ENCODE measurements at regions not wholly inside any gene's neighbourhood (a gene's known extent, or its start where the extent isn't known, plus 50 kb on each side); places are given as distances from the start of the nearest gene placed in this dataset.
"Not testable (repeated sequence)": the region's sequence is repeated elsewhere in the genome, so short reads cannot be mapped to it uniquely, and the experiment has no call there.

DNA sequence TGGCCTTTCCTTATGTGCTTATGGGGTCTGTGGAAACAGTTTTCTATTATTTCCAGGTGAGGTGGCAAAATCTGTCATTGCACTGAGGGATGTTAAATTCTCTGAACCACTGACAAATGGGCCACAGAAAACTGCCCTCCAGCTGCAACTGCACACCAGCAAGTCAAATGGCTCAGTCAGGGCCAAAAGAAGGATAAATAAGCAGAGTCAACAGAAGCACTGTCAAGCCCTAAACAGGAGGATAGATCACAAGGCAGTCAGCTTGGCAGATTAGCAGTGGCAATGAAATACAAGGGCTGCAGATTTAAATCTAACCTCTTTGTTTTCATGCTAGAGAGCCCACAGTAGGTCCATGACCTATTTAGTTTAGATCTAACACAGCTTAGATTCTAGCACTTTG is 435.6 kb downstream of the ETS1 start:
- no peak for DNase-seq

- DNase-seq = no peak
These were observed 436.0 kb downstream of the ETS1 start for GRCh38 chr11:128151338-128151737.

- DNase-seq = no peak
These were observed 439.1 kb downstream of the ETS1 start for GRCh38 chr11:128148208-128148607.

- DNase-seq = no peak
These were observed 440.3 kb downstream of the ETS1 start for GRCh38 chr11:128146926-128147605.

DNA sequence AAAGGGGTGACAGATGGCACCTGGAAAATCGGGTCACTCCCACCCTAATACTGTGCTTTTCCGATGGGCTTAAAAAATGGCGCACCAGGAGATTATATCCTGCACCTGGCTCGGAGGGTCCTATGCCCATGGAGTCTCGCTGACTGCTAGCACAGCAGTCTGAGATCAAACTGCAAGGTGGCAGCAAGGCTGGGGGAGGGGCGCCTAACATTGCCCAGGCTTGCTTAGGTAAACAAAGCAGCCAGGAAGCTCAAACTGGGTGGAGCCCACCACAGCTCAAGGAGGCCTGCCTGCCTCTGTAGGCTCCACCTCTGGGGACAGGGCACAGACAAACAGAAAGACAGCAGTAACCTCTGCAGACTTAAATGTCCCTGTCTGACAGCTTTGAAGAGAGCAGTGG is 447.1 kb downstream of the ETS1 start:
- DNase-seq = not testable (repeated sequence)

GRCh38 chr11:128135451-128135850 is 451.9 kb downstream of the ETS1 start:
- DNase-seq = no peak

- DNase-seq = no peak
These were observed 453.9 kb downstream of the ETS1 start for GRCh38 chr11:128133501-128133900.

DNA sequence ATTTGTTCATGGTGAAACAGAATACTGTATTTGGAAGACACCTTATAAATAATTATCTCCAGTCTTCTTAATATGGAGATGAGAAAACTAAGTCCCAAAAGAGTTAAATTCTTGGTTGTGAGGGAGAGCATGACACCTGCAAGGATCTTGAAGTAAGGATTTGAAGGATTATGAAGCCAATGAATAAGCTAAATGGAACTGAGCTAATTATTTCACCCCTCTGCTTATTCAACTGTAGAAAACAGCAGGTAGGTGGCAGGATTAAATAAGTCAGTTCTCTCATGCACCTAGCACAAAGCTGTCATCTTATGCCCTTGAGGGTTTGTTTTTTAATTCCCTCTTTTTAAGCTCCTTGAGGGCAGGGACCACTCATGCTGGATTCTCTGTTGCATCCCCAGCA is 457.3 kb downstream of the ETS1 start:
- DNase-seq = no peak

GRCh38 chr11:128125723-128126122 is 461.6 kb downstream of the ETS1 start:
- no peak for DNase-seq

GRCh38 chr11:128116885-128117284 is 470.5 kb downstream of the ETS1 start:
- DNase-seq = no peak

DNA sequence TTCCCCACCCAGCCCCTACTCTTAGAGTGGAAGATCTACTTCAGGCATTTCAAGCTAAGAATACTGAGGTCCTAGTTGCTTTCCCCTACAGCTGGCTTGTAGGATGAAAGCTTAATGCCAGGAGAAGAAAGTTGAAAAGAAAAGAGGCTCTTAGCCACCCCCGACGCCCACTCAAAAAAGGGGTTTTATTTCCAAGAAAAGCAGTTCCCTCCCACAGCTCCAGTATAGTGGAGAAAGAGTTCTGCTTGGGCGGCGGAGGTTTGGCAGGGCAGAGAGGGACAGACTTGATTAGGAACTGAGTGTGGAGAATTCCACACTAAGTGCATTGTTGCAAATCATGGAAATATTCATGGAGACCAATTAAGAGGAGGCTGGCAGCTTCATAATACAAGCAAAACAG is 470.9 kb downstream of the ETS1 start:
- no peak for DNase-seq

DNA sequence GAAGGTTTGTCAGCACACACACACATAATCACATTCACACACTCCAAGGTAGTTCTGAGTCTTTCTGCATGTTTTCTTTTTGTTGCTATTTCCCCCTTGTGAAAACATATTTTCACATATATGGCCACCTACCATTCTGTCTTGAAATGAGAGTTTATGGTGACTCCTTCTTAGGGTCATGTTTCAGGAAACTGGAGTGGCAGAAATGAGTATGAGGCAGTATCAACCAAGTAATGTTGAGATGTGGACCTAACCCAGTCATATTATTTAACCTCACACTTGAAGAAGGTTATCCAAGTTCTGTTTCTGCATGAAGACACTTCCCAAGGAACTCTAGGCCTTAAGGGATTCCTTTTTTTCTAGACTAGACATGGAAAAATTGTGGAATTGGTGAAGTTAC is 481.4 kb downstream of the ETS1 start:
- DNase-seq = no peak

GRCh38 chr11:128105511-128105910 is 481.8 kb downstream of the ETS1 start:
- no peak for DNase-seq

DNA sequence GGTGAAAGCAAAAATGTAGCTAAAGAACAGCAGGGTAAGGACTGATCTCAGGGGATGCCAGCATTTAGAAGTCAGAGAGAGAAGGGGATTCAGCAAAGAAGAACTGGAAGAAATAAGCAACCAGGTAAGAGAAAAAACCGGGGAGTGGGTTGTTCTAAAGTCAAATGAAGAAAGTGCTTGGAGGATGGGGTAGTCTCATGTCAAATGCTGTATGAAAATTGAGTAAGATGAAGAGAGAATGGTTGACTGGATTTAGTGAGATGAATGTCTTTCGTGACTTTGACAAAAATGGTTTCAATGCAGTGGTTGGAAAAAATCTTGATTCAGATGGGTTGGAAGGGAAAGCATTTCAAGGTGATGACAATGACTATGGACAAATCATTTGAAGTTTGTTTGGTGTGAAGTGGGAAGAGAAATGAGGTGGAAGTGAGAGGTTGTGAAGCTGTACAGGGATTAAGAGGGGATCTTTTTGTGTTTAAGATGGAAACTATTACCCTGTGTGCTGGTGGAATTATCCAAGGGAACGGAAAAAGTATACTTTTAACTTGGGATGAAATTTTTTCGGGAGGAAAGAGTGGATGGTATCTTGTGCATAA is 484.0 kb downstream of the ETS1 start:
- DNase-seq = no peak

DNA sequence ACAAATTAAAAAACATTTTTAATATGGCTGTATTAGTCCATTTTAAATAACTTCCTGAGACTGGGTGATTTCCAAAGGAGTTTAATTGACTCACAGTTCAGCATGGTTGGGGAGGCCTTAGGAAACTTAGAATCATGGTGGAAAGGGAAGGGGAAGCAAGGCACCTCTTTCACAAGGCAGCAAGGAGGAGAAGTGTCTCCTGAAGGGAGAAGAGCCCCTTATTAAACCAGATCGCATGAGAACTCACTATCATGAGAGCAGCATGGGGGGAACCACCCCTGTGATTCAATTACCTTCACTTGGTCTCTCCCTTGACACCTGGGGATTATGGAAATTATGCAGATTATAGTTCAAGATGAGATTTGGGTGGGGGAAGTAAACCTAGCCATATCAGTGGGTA is 488.6 kb downstream of the ETS1 start:
- DNase-seq = no peak

- DNase-seq = peak; percentile 81
These were observed 491.8 kb downstream of the ETS1 start for GRCh38 chr11:128095466-128095981.

GRCh38 chr11:128093689-128094088 is 493.7 kb downstream of the ETS1 start:
- no peak for DNase-seq

- no peak for DNase-seq
These were observed 497.4 kb downstream of the ETS1 start for GRCh38 chr11:128089962-128090361.

- DNase-seq = no peak
These were observed 500.6 kb downstream of the ETS1 start for GRCh38 chr11:128086794-128087193.

DNA sequence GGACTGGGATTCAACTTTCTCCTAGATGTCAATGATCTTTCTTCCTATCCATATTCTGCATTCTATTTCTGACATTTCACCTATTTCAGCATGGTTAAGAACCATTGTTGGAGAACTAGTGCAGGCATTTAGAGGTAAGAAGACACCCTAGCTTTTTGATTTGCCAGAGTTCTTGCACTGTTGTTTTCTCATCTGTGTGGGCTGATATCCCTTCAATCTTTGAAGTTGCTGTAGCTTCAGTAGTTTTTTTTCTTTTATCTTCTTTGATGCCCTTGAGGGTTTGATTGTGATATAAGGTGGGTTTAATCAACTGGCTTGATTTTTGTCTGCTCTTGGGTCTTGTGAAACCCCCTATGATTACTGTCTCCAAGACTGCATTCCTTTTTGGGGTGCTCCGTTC is 502.1 kb downstream of the ETS1 start:
- DNase-seq = no peak

GRCh38 chr11:128082574-128082973 is 504.8 kb downstream of the ETS1 start:
- DNase-seq = no peak

DNA sequence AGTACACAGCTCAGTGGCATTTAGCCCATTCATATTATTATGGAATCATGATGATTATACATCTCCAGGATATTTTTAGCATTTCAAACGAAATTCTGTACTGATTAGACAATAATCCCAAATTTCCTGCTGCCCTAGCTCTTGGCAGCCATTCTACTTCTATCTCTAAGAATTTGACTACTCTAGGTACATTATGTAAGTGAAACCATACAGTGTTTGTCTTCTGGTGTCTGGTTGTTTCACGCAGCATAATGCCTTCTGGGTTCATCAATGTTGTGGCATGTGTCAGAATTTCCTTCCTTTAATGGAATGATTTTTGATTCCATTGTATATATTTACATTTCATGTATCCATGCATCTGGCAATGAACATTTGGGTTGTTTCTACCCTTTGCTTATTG is 517.7 kb downstream of the ETS1 start:
- DNase-seq = no peak

DNA sequence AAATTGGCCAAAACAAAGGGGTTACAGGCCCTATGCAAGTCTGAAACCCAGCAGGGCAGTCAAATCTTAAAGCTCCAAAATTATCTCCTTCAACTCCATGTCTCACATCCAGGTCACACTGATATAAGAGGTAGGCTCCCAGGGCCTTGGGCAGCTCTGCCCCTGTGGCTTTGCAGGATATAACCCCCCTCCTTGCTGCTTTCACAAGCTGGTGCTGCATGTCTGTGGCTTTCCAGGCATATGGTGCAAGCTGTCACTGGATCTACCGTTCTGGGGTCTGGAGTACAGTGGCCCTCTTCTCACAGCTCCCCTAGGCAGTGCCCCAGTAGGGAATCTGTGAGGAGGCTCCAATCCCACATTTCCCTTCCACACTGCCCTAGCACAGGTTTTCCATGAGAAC is 519.6 kb downstream of the ETS1 start:
- no peak for DNase-seq

- no peak for DNase-seq
These were observed 521.0 kb downstream of the ETS1 start for GRCh38 chr11:128066399-128066798.

Data from kidney glomerular epithelial cell (primary cell).